HTR-8/SVneo (cell line): ENCODE measurements at regions not wholly inside any gene's neighbourhood (a gene's known extent, or its start where the extent isn't known, plus 50 kb on each side); places are given as distances from the start of the nearest gene placed in this dataset.
"Not testable (repeated sequence)": the region's sequence is repeated elsewhere in the genome, so short reads cannot be mapped to it uniquely, and the experiment has no call there.

ENCODE experiments used
- DNase-seq: peaks from one replicate; pipeline ENCODE4 v3.0.0; 2011; ENCODE audit warnings: low spot score, mixed read lengths; ENCODE audit not compliant: insufficient read length
- FAIRE-seq: peaks from 2 replicates; lab custom pipeline; 2011; peaks lifted over from hg19 to GRCh38; lab: Jason Lieb, UNC

- peak; percentile 69 for DNase-seq
- no peak for FAIRE-seq
Measured at GRCh38 chr9:134544388-134545214, 97.0 kb upstream of the COL5A1 start.

DNA sequence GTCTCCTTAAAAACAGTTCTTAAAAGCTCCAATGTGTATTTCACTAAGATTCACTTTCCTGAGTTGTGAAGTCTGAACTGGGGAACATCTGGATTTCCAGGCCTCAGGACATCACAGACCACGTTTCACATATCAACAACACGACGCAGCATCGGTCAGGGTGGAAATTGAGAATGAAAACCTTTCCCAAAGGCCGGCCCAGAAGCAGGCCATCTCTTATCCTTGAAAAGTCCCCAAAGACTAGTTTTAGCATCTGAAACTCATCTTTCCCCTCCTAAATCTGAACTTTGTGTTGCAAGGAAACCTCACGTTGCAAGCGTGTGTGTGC, 96.4 kb upstream of the COL5A1 start:
- DNase-seq (no peak), FAIRE-seq (no peak)

- FAIRE-seq: no peak
- DNase-seq: no peak
Measured at GRCh38 chr9:134545543-134546245, 95.9 kb upstream of the COL5A1 start.

DNA sequence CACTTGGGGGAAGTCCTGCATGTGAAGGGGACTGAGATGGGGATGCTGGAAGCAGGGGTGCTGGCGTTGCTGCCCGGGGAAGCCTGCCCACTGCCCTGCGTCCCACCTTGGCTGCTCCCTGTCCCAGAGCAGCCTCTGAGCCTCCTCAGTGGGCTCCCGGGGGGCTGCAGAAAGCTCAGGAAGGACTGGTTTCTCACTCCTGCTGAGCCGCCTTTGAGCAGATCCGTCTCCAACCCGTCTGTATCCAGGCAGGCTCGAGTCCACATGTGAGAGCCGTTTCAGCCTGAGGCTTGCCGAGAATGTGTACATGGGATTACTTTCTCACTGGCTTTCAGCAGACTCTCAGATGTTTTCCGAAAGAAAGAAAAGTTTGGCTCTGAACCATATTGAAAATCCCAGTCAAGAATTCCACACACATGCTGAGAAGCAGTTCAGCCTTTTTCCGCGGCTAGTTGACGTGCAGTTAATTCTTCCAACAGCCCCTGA, 95.3 kb upstream of the COL5A1 start:
- FAIRE-seq: no peak
- no peak for DNase-seq

DNA sequence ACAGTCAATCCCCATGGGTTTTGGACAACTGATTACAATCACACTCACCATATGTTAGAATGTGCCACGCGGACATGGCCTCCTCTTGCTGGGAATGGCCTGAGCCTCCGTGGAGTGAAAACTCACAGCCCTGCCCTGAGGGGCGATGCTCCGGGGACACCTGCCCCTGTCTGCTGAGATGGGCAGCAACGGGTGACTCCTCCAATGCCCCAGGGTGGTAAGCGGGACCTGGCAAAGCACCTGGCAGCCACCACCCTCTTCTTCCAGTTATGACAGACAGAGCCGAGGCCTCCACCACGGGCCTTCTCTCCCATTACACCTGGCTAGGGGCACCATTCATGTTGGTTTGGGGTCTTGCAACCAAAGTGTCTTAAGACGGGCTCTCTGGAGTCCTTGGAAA, 94.9 kb upstream of the COL5A1 start:
- FAIRE-seq: no peak
- DNase-seq: no peak

- DNase-seq (no peak), FAIRE-seq (no peak)
Measured at GRCh38 chr9:134547161-134548100, 94.2 kb upstream of the COL5A1 start.

GRCh38 chr9:134548185-134548584, 93.4 kb upstream of the COL5A1 start:
- DNase-seq (no peak), FAIRE-seq (no peak)

GRCh38 chr9:134548618-134549017, 93.0 kb upstream of the COL5A1 start:
- no peak for FAIRE-seq

DNA sequence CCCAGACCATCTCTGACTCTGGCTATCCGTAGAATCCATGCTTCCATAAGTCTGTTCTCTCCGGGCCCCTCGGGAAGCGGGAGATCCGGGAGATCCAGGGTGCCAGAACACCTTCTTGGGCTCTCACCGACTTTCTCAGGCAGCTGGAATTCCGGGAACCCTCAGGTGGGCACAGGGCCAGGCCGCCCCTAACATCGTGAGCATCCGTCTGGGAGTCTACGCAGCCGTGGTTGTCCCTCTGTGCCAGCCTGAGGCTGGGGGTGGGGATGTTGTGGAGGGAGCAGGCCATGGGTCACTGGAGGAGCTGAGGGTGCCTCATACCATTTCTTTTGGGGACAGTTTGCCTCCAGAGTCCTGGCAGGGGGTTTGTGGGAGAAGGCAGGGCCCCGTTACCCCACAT, 92.3 kb upstream of the COL5A1 start:
- DNase-seq (no peak), FAIRE-seq (no peak)

More at GRCh38 chr9:134548618-134549017, 93.0 kb upstream of the COL5A1 start:
- DNase-seq: no peak

- FAIRE-seq, DNase-seq: not testable (repeated sequence)
Measured at GRCh38 chr9:134550081-134550480, 91.5 kb upstream of the COL5A1 start.

- DNase-seq: no peak
- FAIRE-seq: no peak
Measured at GRCh38 chr9:134550584-134550983, 91.0 kb upstream of the COL5A1 start.

- FAIRE-seq: no peak
- DNase-seq: no peak
Measured at GRCh38 chr9:134551176-134551575, 90.4 kb upstream of the COL5A1 start.

GRCh38 chr9:134551644-134552348, 89.8 kb upstream of the COL5A1 start:
- DNase-seq (peak; percentile 81), FAIRE-seq (peak; percentile 26)

DNA sequence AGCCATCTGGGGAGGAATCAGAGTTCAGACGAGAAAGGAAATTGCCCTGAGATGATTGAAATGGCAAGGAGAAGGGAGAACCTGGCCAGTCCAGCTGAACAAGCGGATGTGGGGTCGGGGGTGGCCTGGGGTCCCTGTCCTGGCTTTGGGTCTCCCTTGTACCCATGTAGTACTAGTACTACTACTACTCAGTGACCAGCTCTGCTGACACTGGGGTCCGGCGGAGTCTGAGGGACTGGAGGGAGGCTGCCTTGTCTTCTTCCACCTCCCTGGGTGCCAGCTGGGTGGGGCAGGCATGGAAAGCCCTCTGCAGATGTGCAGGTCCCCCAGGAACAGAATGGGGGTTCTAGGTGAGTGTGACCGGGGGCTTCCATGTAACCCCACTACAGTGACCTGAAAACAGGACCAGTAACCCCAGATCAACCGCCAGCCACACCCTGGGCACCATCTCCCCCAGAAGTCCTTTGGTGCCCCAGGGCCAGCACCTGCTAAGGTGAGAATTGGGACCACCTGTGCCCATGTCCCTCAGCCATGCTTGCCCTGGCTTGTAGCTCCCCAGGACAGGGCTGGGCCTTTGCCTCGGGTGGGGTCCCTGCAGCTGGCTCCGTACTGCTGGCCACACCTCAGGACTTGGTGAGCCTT, 89.1 kb upstream of the COL5A1 start:
- DNase-seq (no peak), FAIRE-seq (no peak)

- FAIRE-seq (no peak), DNase-seq (no peak)
Measured at GRCh38 chr9:134553061-134553891, 88.3 kb upstream of the COL5A1 start.

DNA sequence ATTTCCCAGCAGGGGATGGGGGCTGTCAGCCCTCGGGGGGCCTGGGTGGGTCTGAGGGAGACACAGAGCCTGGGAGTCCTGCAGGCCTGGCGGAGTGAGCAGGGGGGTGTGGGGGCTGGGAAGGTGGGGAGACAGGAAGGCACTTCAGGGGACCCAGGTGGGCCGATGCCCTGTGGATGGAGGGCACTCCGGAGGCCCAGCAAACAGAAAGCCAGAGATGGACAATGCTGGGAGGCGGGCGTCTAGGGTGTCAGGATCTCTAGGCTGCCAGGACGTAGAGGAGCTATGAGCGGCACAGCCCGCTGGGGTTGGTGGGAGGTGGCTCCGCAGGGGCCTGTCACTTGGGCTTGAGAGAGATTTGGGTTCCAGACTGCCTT, 87.6 kb upstream of the COL5A1 start:
- DNase-seq: no peak
- FAIRE-seq: no peak

DNA sequence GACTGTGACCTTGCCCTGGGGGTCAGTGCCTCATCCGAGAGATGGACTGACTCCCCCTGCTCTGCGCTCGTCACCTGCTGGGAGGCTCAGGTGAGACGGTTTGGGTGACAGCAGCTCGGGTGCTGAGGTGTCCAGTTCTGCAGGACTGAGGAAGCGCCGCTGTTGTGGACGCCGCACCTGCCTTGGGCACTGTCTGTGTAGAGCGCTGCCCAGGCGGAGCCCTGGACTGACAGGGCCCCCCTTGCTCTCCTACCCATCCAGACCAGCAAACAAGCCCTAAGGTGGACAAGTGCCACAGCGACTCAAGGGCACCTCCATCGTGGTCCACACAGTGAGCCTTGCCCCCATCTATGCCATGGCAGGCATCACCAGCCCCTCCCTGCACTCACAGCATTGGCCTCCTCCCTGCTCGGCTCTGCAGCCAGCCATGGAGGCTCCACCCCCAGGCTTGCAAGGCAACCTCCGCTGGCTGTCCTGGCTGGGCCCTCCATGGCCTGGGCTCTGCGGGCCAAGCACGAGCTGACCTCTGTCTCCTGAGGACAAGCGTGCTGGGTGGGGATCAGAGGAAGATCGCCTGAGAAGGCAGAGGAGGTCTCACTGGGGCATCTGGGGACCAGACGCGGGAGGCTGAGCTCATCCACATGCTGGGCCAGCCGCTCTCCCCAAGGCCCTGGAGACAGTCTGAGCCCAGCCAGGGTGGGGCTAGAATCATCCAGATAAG, 87.1 kb upstream of the COL5A1 start:
- DNase-seq (no peak), FAIRE-seq (no peak)

DNA sequence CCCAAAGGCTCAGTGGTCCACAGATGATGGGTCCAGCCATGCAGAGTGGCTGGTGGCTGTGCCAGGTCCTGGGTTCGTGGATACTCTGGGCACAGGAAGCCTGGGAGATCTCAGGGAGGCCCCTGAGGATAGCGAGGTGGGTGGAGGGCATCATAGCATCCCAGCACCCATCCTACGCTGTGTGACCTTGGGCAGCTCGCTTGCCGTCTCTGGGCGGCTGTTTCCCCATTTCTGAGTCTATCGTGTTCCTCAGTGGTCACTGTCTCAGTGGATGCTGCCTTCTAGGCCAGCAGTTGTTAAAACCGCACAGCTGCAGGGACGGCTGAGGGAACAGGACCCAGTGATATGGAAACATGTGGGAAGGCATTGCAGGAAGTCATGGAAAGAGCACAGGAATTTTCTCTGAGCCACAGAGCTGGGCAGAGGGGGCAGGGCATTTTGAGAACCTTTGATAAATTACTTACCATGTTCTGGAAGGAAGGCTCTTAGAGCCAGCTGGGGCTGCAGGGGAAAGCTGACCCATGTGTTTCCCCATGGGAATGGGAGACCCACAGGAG, 86.4 kb upstream of the COL5A1 start:
- FAIRE-seq (no peak), DNase-seq (no peak)
